HPDE6-E6E7 (cell line): ENCODE measurements at regions not wholly inside any gene's neighbourhood (a gene's known extent, or its start where the extent isn't known, plus 50 kb on each side); places are given as distances from the start of the nearest gene placed in this dataset.

Experiments used
- DNase-seq: peaks from one replicate; pipeline ENCODE4 v3.0.0; 2011; ENCODE audit warnings: missing footprints; ENCODE audit errors: extremely low spot score

GRCh38 chr9:71183251-71183650 lies 61.8 kb upstream of the TRPM3 start:
- no peak for DNase-seq

GRCh38 chr9:71179183-71179582 lies 57.8 kb upstream of the TRPM3 start:
- no peak for DNase-seq

- DNase-seq: no peak
Observed at GRCh38 chr9:71177901-71178300, 56.5 kb upstream of the TRPM3 start.

DNA sequence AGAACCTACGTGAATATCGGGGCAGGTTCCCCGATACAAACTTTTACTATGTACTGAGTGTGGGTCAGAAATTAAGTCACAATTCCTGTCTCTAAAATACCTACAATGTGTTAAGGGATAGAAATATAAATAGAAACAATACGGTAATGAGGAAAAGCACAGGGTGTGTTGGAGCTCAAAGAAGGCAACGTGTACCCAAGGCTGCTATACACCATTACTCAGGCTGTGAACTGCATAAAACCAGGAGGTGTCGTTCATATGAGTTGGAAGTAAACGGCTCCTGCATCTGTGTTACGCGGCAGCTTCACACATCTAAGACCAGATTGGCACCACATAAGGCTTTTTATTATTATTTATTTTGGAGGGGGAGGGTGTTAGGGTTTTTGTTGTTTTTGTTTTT lies 50.1 kb upstream of the TRPM3 start:
- DNase-seq: no peak
